ENCODE measurements at regions not wholly inside any gene's neighbourhood (a gene's known extent, or its start where the extent isn't known, plus 50 kb on each side); places are given as distances from the start of the nearest gene placed in this dataset.

GRCh38 chrX:14083783-14084182 is 54.1 kb upstream of the GEMIN8 start:
- no peak for TF ChIP-seq CTCF (IDR thresholded peaks at IDR 0.05)
- no peak for TF ChIP-seq POLR2A (IDR thresholded peaks at IDR 0.05)

Measured in heart left ventricle (tissue), 13 donors.